ENCODE measurements at regions not wholly inside any gene's neighbourhood (a gene's known extent, or its start where the extent isn't known, plus 50 kb on each side); places are given as distances from the start of the nearest gene placed in this dataset.

- Histone ChIP-seq H3K9me3 (no peaks in the 10 kb centered on the region), H3K27me3 (no peaks in the 10 kb centered on the region), H3K4me3 (no peak overlapping the region), H3K27ac (no peak overlapping the region), H3K36me3 (no peaks in the 10 kb centered on the region), H3K4me1 (no peaks in the 10 kb centered on the region)
- intact Hi-C loops (cut with DNase I), result no loop called here
- no peak for TF ChIP-seq CTCF (IDR thresholded peaks at IDR 0.05)
- no peak for DNase-seq
- no peak for ATAC-seq
Measured at GRCh38 chr2:5373200-5373599, 319.0 kb upstream of the SOX11 start.

GRCh38 chr2:5374762-5375161 lies 317.4 kb upstream of the SOX11 start:
- Histone ChIP-seq H3K9me3 (no peaks in the 10 kb centered on the region), H3K36me3 (no peaks in the 10 kb centered on the region), H3K27ac (no peak overlapping the region), H3K27me3 (no peaks in the 10 kb centered on the region), H3K4me1 (no peaks in the 10 kb centered on the region), H3K4me3 (no peak overlapping the region)
- DNase-seq (no peak), ATAC-seq (no peak)
- TF ChIP-seq CTCF (IDR thresholded peaks at IDR 0.05), result no peak
- intact Hi-C loops (cut with DNase I), result no loop called here

- Histone ChIP-seq H3K27ac (no peak overlapping the region), H3K9me3 (no peaks in the 10 kb centered on the region), H3K4me1 (no peaks in the 10 kb centered on the region), H3K27me3 (no peaks in the 10 kb centered on the region), H3K36me3 (no peaks in the 10 kb centered on the region), H3K4me3 (no peak overlapping the region)
- no peak for DNase-seq
- intact Hi-C loops (cut with DNase I), result no loop called here
- no peak for TF ChIP-seq CTCF (IDR thresholded peaks at IDR 0.05)
- no peak for ATAC-seq
Measured at GRCh38 chr2:5377323-5377722, 314.9 kb upstream of the SOX11 start.

- Histone ChIP-seq H3K9me3 (no peaks in the 10 kb centered on the region), H3K4me3 (no peak overlapping the region), H3K4me1 (no peaks in the 10 kb centered on the region), H3K27ac (no peak overlapping the region), H3K36me3 (no peaks in the 10 kb centered on the region), H3K27me3 (no peaks in the 10 kb centered on the region)
- DNase-seq (no peak), ATAC-seq (no peak)
- TF ChIP-seq CTCF (IDR thresholded peaks at IDR 0.05), result no peak
- intact Hi-C loops (cut with DNase I), result no loop called here
Measured at GRCh38 chr2:5379811-5380210, 312.4 kb upstream of the SOX11 start.

- Histone ChIP-seq H3K27me3 (no peaks in the 10 kb centered on the region), H3K36me3 (no peaks in the 10 kb centered on the region), H3K4me3 (no peak overlapping the region), H3K9me3 (no peaks in the 10 kb centered on the region), H3K4me1 (no peaks in the 10 kb centered on the region), H3K27ac (no peak overlapping the region)
- no peak for DNase-seq
- TF ChIP-seq CTCF (IDR thresholded peaks at IDR 0.05), result no peak
- intact Hi-C loops (cut with DNase I), result no loop called here
- no peak for ATAC-seq
Measured at GRCh38 chr2:5385596-5385995, 306.6 kb upstream of the SOX11 start.

- DNase-seq (no peak), ATAC-seq (no peak)
- Histone ChIP-seq H3K27me3 (no peaks in the 10 kb centered on the region), H3K4me1 (no peaks in the 10 kb centered on the region), H3K27ac (no peak overlapping the region), H3K9me3 (no peaks in the 10 kb centered on the region), H3K36me3 (no peaks in the 10 kb centered on the region), H3K4me3 (no peak overlapping the region)
- TF ChIP-seq CTCF (IDR thresholded peaks at IDR 0.05), result no peak
- intact Hi-C loops (cut with DNase I), result no loop called here
Measured at GRCh38 chr2:5387406-5387805, 304.8 kb upstream of the SOX11 start.

Measured in upper lobe of right lung (tissue), 1 donor.